Bronchial epithelial cell (primary cell): ENCODE measurements at regions not wholly inside any gene's neighbourhood (a gene's known extent, or its start where the extent isn't known, plus 50 kb on each side); places are given as distances from the start of the nearest gene placed in this dataset.

Source experiments
- DNase-seq: peaks from one replicate; pipeline ENCODE4 v3.0.0-alpha.2; 2010; ENCODE audit warnings: low read depth
- FAIRE-seq: peaks from 2 replicates; lab custom pipeline; 2011; peaks lifted over from hg19 to GRCh38; lab: Jason Lieb, UNC
- H3K27me3 ChIP-seq: 2 replicates; pipeline ENCODE4 v1.5.1; 2011; ENCODE audit warnings: low read length; ENCODE audit not compliant: control insufficient read depth, insufficient read depth
- H3K36me3 ChIP-seq: 2 replicates; pipeline ENCODE4 v1.5.1; 2011; ENCODE audit warnings: low read length; ENCODE audit not compliant: control insufficient read depth, insufficient read depth
- H3K4me3 ChIP-seq: 2 replicates; pipeline ENCODE4 v1.5.1; 2011; ENCODE audit warnings: mild to moderate bottlenecking, low read depth, low read length, control low read depth
- CTCF ChIP-seq: IDR thresholded peaks from 2 replicates; pipeline ENCODE4 v1.5.1; 2011; ENCODE audit warnings: mild to moderate bottlenecking, moderate library complexity, low read length, control low read depth, inconsistent platforms; ENCODE audit not compliant: insufficient read depth, severe bottlenecking

GRCh38 chr1:242761556-242761955 is 237.1 kb upstream of the PLD5 start:
- DNase-seq, result no peak
- Histone ChIP-seq H3K27me3 (no peaks in the 10 kb centered on the region), H3K36me3 (no peaks in the 10 kb centered on the region), H3K4me3 (no peak overlapping the region)
- no peak for FAIRE-seq
- TF ChIP-seq CTCF, result no peak

GRCh38 chr1:242754926-242755325 is 230.4 kb upstream of the PLD5 start:
- FAIRE-seq (no peak), DNase-seq (no peak)
- no peak overlapping the region for H3K4me3 ChIP-seq
- H3K27me3 ChIP-seq, result no peaks in the 10 kb centered on the region
- no peak for TF ChIP-seq CTCF
- no peaks in the 10 kb centered on the region for H3K36me3 ChIP-seq

- no peak for DNase-seq
- TF ChIP-seq CTCF, result no peak
- Histone ChIP-seq H3K36me3 (no peaks in the 10 kb centered on the region), H3K27me3 (no peaks in the 10 kb centered on the region), H3K4me3 (no peak overlapping the region)
- FAIRE-seq, result no peak
These were observed 229.6 kb upstream of the PLD5 start for GRCh38 chr1:242754125-242754524.

GRCh38 chr1:242747233-242747632 is 222.7 kb upstream of the PLD5 start:
- H3K27me3 ChIP-seq, result no peaks in the 10 kb centered on the region
- no peak for TF ChIP-seq CTCF
- no peak overlapping the region for H3K4me3 ChIP-seq
- FAIRE-seq, result no peak
- no peak for DNase-seq
- H3K36me3 ChIP-seq, result no peaks in the 10 kb centered on the region

GRCh38 chr1:242745079-242745478 is 220.6 kb upstream of the PLD5 start:
- Histone ChIP-seq H3K36me3 (no peaks in the 10 kb centered on the region), H3K4me3 (no peak overlapping the region), H3K27me3 (no peaks in the 10 kb centered on the region)
- DNase-seq (no peak), FAIRE-seq (no peak)
- TF ChIP-seq CTCF, result no peak

GRCh38 chr1:242743983-242744780 is 219.7 kb upstream of the PLD5 start:
- no peak overlapping the region for H3K4me3 ChIP-seq
- no peaks in the 10 kb centered on the region for H3K36me3 ChIP-seq
- TF ChIP-seq CTCF, result no peak
- H3K27me3 ChIP-seq, result no peaks in the 10 kb centered on the region
- no peak for FAIRE-seq
- no peak for DNase-seq
